ENCODE measurements at regions not wholly inside any gene's neighbourhood (a gene's known extent, or its start where the extent isn't known, plus 50 kb on each side); places are given as distances from the start of the nearest gene placed in this dataset.

- TF ChIP-seq ZBTB20 (tag by site-specific recombination; IDR thresholded peaks at IDR 0.05) (no peak), ZNF311 (tag by site-specific recombination; IDR thresholded peaks at IDR 0.05; ENCODE audit: borderline replicate concordance) (no peak), TCF7L2 (IDR thresholded peaks at IDR 0.05; ENCODE audit: borderline replicate concordance, low read depth, low read length) (no peak), ZNF416 (tag by site-specific recombination; IDR thresholded peaks at IDR 0.05) (no peak), ZNF350 (tag by site-specific recombination; IDR thresholded peaks at IDR 0.05) (no peak), ZNF530 (tag by site-specific recombination; IDR thresholded peaks at IDR 0.05; ENCODE audit: low read depth) (no peak), ZNF24 (tag by site-specific recombination; IDR thresholded peaks at IDR 0.05) (no peak), ZBTB21 (tag by site-specific recombination; IDR thresholded peaks at IDR 0.05) (no peak), ZBTB11 (tag by site-specific recombination; conservative IDR thresholded peaks at IDR 0.05; ENCODE audit: low read depth) (peak; percentile 70), ZBTB8A (tag by site-specific recombination; IDR thresholded peaks at IDR 0.05) (peak; percentile 47; the same call in 1 of the 2 replicates), YY1 (tag by site-specific recombination; IDR thresholded peaks at IDR 0.05) (no peak), ZNF2 (tag by site-specific recombination; IDR thresholded peaks at IDR 0.05) (no peak), ZNF585B (tag by site-specific recombination; IDR thresholded peaks at IDR 0.05) (no peak), KLF9 (tag by site-specific recombination; IDR thresholded peaks at IDR 0.05; ENCODE audit: low read depth) (no peak), ZNF148 (tag by site-specific recombination; IDR thresholded peaks at IDR 0.05; ENCODE audit: borderline replicate concordance) (no peak), EGR2 (tag by site-specific recombination; IDR thresholded peaks at IDR 0.05; ENCODE audit: low read depth) (no peak), YY2 (tag by site-specific recombination; IDR thresholded peaks at IDR 0.05) (no peak), ZNF529 (tag by site-specific recombination; IDR thresholded peaks at IDR 0.05; ENCODE audit: insufficient replicate concordance) (no peak), ZNF610 (tag by site-specific recombination; IDR thresholded peaks at IDR 0.05; ENCODE audit: borderline replicate concordance) (no peak), ZNF433 (tag by site-specific recombination; IDR thresholded peaks at IDR 0.05; ENCODE audit: low read depth) (peak; percentile 42; the same call in 1 of the 2 replicates), ZNF623 (tag by site-specific recombination; IDR thresholded peaks at IDR 0.05) (peak; percentile 65), OVOL3 (tag by site-specific recombination; IDR thresholded peaks at IDR 0.05) (no peak), ZNF274 (IDR thresholded peaks at IDR 0.05; ENCODE audit: low read length) (no peak), ZNF274 (tag by site-specific recombination; IDR thresholded peaks at IDR 0.05; ENCODE audit: borderline replicate concordance) (no peak), ZNF514 (tag by site-specific recombination; IDR thresholded peaks at IDR 0.05) (0 out of 2 replicates have a peak, but pooled peaks have one; percentile 33), ZNF677 (tag by site-specific recombination; IDR thresholded peaks at IDR 0.05) (no peak), ZNF157 (tag by site-specific recombination; IDR thresholded peaks at IDR 0.05) (no peak), ZNF513 (tag by site-specific recombination; IDR thresholded peaks at IDR 0.05) (no peak), REST (tag by site-specific recombination; IDR thresholded peaks at IDR 0.05) (peak; percentile 51; the same call in 1 of the 2 replicates), ZNF629 (tag by site-specific recombination; IDR thresholded peaks at IDR 0.05) (peak; percentile 22; the same call in 1 of the 2 replicates)
These were observed 335.2 kb downstream of the FBXW7 start (continued) for GRCh38 chr4:152200511-152201333.
